A549 (cell line): ENCODE measurements at regions not wholly inside any gene's neighbourhood (a gene's known extent, or its start where the extent isn't known, plus 50 kb on each side); places are given as distances from the start of the nearest gene placed in this dataset.

ENCODE experiments used
- ATAC-seq, 2 experiments: fragments of 200-7000 bp in 1 of 2; fragments of >200 bp in 1 of 2; cut with Nextera tagmentation in 1 of 2; cut with Tn5 transposase in 1 of 2; 3 replicates each; pipeline versions ENCODE4 v1.8.0 to v1.9.1; 2018 to 2020; ENCODE audit warnings: mild to moderate bottlenecking in 1 of 2, moderate library complexity in 1 of 2
- CTCF ChIA-PET: fragments of 300-600 bp; sonication (Branson Sonifier 250); formaldehyde crosslinking; extraction: SDS; loops from one replicate; lab custom pipeline; 2021; ENCODE audit warnings: antibody characterized with exemption, inconsistent platforms; lab: Yijun Ruan, JAX
- POLR2A ChIA-PET: fragments of 350-600 bp; formaldehyde crosslinking; extraction: SDS; loops from one replicate; lab custom pipeline; 2021; ENCODE audit warnings: antibody characterized with exemption, inconsistent platforms; lab: Yijun Ruan, JAX
- DNase-seq, 2 experiments: peaks; one replicate each; pipeline versions ENCODE4 v3.0.0 to v3.0.0-alpha.2; 2011 to 2016; ENCODE audit warnings: low read depth in 1 of 2, low spot score in 1 of 2
- FAIRE-seq: peaks from 2 replicates; lab custom pipeline; 2011; peaks lifted over from hg19 to GRCh38; lab: Jason Lieb, UNC
- H3K27ac ChIP-seq, 2 experiments: fragments of >200 bp; sonication (Bioruptor Twin); formaldehyde crosslinking; 3 replicates each; pipeline ENCODE4 v1.5.1; 2016 to 2017
- H3K4me1 ChIP-seq: fragments of >200 bp; sonication (Bioruptor Twin); formaldehyde crosslinking; 3 replicates; pipeline ENCODE4 v1.6.1; 2016
- H3K4me2 ChIP-seq: fragments of >200 bp; sonication (Bioruptor Twin); formaldehyde crosslinking; 3 replicates; pipeline ENCODE4 v1.6.1; 2016
- H3K4me3 ChIP-seq: fragments of >200 bp; sonication (Bioruptor Twin); formaldehyde crosslinking; 3 replicates; pipeline ENCODE4 v1.5.1; 2016
- H3K9me3 ChIP-seq: fragments of >200 bp; sonication (Bioruptor Twin); formaldehyde crosslinking; 3 replicates; pipeline ENCODE4 v1.6.1; 2016
- CBX2 ChIP-seq: fragments of 200-600 bp; sonication (generic); IDR thresholded peaks from 2 replicates; pipeline ENCODE4 v1.6.1; 2016; ENCODE audit warnings: low read depth, mild to moderate bottlenecking, borderline replicate concordance
- CBX8 ChIP-seq: fragments of 200-600 bp; sonication (generic); IDR thresholded peaks from 2 replicates; pipeline ENCODE4 v1.6.1; 2016
- CEBPB ChIP-seq, 2 experiments: fragments of >200 bp in 1 of 2; sonication (Bioruptor Twin) in 1 of 2; formaldehyde crosslinking in 1 of 2; IDR thresholded peaks; 2 replicates each; pipeline ENCODE4 v1.6.1; 2012 to 2016
- CHD2 ChIP-seq: fragments of 150-350 bp; IDR thresholded peaks from 2 replicates; pipeline ENCODE4 v1.6.1; 2014; ENCODE audit warnings: low read length; ENCODE audit not compliant: partially characterized antibody
- CHD4 ChIP-seq: fragments of 200-600 bp; sonication (generic); IDR thresholded peaks from 2 replicates; pipeline ENCODE4 v1.6.1; 2016; ENCODE audit warnings: antibody characterized with exemption, mild to moderate bottlenecking, borderline replicate concordance
- ELK1 ChIP-seq: fragments of 150-350 bp; IDR thresholded peaks from 2 replicates; pipeline ENCODE4 v1.6.1; 2014; ENCODE audit warnings: low read depth, mild to moderate bottlenecking, low read length
- EP300 ChIP-seq, 2 experiments: fragments of >200 bp; sonication (Bioruptor Twin); formaldehyde crosslinking; IDR thresholded peaks; 2 replicates in 1 of 2; 3 replicates in 1 of 2; pipeline ENCODE4 v1.6.1; 2016 to 2017
- HDAC2 ChIP-seq: fragments of 200-600 bp; sonication (generic); IDR thresholded peaks from 2 replicates; pipeline ENCODE4 v1.6.1; 2016
- KDM5A ChIP-seq: fragments of 200-600 bp; sonication (generic); IDR thresholded peaks from 2 replicates; pipeline ENCODE4 v1.6.1; 2016; ENCODE audit warnings: antibody characterized with exemption, mild to moderate bottlenecking
- NPAS2 ChIP-seq: fragments of 250-450 bp; sonication (Bioruptor Pico); IDR thresholded peaks from 2 replicates; pipeline ENCODE4 v1.8.0; 2022; ENCODE audit warnings: mild to moderate bottlenecking, moderate library complexity, borderline replicate concordance
- POLR2AphosphoS2 ChIP-seq: conservative IDR thresholded peaks from 2 replicates; pipeline ENCODE4 v1.6.1; 2012; ENCODE audit warnings: low read length, improper control_type of control experiment, inconsistent platforms
- RARB ChIP-seq: fragments of 250-450 bp; sonication (Bioruptor Pico); IDR thresholded peaks from 2 replicates; pipeline ENCODE4 v1.8.0; 2021; ENCODE audit warnings: mild to moderate bottlenecking, moderate library complexity
- SMC3 ChIP-seq: fragments of >200 bp; sonication (Bioruptor Twin); formaldehyde crosslinking; IDR thresholded peaks from 3 replicates; pipeline ENCODE4 v1.6.1; 2018; ENCODE audit warnings: inconsistent platforms
- SREBF2 ChIP-seq: fragments of 450-650 bp; IDR thresholded peaks from 2 replicates; pipeline ENCODE4 v1.6.1; 2014; ENCODE audit warnings: mild to moderate bottlenecking, moderate library complexity
- ZC3H11A ChIP-seq: fragments of 450-650 bp; IDR thresholded peaks from 2 replicates; pipeline ENCODE4 v1.6.1; 2014; ENCODE audit warnings: antibody characterized with exemption, mild to moderate bottlenecking
- WGBS: methylation state at CpG from one replicate; pipeline ENCODE4 v1.1.6; 2017; ENCODE audit errors: missing lambda C conversion rate; 5-methylcytosine and 5-hydroxymethylcytosine counted together
- TF ChIP-seq, protein P1 (sequence below): fragments of 250-450 bp; sonication (Bioruptor Pico); IDR thresholded peaks from 2 replicates; pipeline ENCODE4 v1.5.0; 2020; ENCODE audit warnings: low read depth, mild to moderate bottlenecking, moderate library complexity
- TF ChIP-seq, protein P2 (sequence below): fragments of >200 bp; sonication (Bioruptor Twin); formaldehyde crosslinking; IDR thresholded peaks from 2 replicates; pipeline ENCODE4 v1.6.1; 2016
- TF ChIP-seq, protein P3 (sequence below): fragments of 450-650 bp; IDR thresholded peaks from 2 replicates; pipeline ENCODE4 v1.6.1; 2014; ENCODE audit warnings: antibody characterized with exemption
- TF ChIP-seq, protein P4 (sequence below): fragments of 250-450 bp; sonication (Bioruptor Pico); IDR thresholded peaks from 2 replicates; pipeline ENCODE4 v1.5.0; 2021; ENCODE audit warnings: mild to moderate bottlenecking, moderate library complexity, borderline replicate concordance
- TF ChIP-seq, protein P5 (sequence below): IDR thresholded peaks from 2 replicates; pipeline ENCODE4 v1.6.1; 2012

DNA sequence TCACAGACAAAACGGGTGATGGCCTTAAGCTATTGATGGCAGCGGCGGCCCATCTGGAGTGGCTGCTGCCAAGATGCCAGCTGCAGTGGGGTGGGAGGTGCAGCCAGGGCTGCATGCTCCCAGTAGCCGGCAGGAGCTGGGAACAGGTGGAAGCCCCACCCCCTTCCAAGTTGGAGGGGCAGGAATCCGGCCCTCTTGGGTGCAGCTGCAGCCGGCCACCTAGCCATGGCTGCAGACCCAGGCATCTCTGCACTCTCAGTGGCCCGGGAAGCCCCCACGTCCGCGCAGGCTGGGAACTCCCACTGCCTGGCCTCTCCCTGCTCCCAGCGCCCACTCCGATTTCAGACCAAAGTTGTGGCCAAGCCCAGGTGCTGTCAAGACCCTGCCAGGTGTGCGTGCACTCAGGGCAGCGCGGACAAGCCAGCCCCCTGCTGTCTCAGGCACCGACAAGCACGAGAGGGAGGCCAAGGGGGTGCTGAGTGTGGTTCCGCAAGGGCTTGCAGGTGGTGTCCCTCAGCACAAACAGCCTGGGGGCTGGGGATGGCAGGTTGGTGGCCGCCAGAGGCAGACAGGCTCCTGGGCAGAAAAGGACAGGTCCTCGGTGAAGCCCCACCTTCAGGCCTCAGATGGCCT is 115.1 kb upstream of the TSLP start:
- Histone ChIP-seq H3K4me1 (no peaks in the 10 kb centered on the region), H3K9me3 (no peaks in the 10 kb centered on the region), H3K27ac (no peak overlapping the region), H3K4me3 (no peak overlapping the region), H3K4me2 (no peak overlapping the region)
- FAIRE-seq (no peak), DNase-seq (no peak), ATAC-seq (no peak)
- 22% methylated on average over 15 of the region's 20 CpGs for WGBS
- TF ChIP-seq EP300 (IDR thresholded peaks at IDR 0.05) (no peak), HDAC2 (no peak), RARB (CRISPR knock-in tag) (no peak), CBX2 (no peak), ZC3H11A (no peak), CHD2 (no peak), ELK1 (no peak), CEBPB (IDR thresholded peaks at IDR 0.05) (no peak), CBX8 (no peak), POLR2AphosphoS2 (no peak), CHD4 (no peak)
- TF ChIP-seq, protein P1, sequence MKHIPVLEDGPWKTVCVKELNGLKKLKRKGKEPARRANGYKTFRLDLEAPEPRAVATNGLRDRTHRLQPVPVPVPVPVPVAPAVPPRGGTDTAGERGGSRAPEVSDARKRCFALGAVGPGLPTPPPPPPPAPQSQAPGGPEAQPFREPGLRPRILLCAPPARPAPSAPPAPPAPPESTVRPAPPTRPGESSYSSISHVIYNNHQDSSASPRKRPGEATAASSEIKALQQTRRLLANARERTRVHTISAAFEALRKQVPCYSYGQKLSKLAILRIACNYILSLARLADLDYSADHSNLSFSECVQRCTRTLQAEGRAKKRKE (CRISPR knock-in tag): no peak
- POLR2A ChIA-PET: no interaction called here
- CTCF ChIA-PET: no interaction called here

- Histone ChIP-seq H3K4me3 (no peak overlapping the region), H3K9me3 (no peaks in the 10 kb centered on the region), H3K4me2 (no peak overlapping the region), H3K27ac (no peak overlapping the region)
- ATAC-seq (no peak), FAIRE-seq (no peak)
- 31% methylated on average over 10 of the region's 12 CpGs for WGBS
- CTCF ChIA-PET: no interaction called here
- POLR2A ChIA-PET: no interaction called here
- no peak for TF ChIP-seq NPAS2 (CRISPR knock-in tag)
- no peak for TF ChIP-seq HDAC2
- TF ChIP-seq CEBPB (IDR thresholded peaks at IDR 0.05): no peak
- no peak for TF ChIP-seq KDM5A
- no peak for TF ChIP-seq RARB (CRISPR knock-in tag)
- TF ChIP-seq SMC3: no peak
- TF ChIP-seq, protein P2, sequence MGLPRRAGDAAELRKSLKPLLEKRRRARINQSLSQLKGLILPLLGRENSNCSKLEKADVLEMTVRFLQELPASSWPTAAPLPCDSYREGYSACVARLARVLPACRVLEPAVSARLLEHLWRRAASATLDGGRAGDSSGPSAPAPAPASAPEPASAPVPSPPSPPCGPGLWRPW: no peak
- no peak for TF ChIP-seq SREBF2
- TF ChIP-seq, protein P3, sequence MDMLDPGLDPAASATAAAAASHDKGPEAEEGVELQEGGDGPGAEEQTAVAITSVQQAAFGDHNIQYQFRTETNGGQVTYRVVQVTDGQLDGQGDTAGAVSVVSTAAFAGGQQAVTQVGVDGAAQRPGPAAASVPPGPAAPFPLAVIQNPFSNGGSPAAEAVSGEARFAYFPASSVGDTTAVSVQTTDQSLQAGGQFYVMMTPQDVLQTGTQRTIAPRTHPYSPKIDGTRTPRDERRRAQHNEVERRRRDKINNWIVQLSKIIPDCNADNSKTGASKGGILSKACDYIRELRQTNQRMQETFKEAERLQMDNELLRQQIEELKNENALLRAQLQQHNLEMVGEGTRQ: no peak
- TF ChIP-seq, protein P4, sequence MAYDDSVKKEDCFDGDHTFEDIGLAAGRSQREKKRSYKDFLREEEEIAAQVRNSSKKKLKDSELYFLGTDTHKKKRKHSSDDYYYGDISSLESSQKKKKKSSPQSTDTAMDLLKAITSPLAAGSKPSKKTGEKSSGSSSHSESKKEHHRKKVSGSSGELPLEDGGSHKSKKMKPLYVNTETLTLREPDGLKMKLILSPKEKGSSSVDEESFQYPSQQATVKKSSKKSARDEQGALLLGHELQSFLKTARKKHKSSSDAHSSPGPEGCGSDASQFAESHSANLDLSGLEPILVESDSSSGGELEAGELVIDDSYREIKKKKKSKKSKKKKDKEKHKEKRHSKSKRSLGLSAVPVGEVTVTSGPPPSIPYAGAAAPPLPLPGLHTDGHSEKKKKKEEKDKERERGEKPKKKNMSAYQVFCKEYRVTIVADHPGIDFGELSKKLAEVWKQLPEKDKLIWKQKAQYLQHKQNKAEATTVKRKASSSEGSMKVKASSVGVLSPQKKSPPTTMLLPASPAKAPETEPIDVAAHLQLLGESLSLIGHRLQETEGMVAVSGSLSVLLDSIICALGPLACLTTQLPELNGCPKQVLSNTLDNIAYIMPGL: no peak
- TF ChIP-seq ELK1: no peak
- TF ChIP-seq, protein P5, sequence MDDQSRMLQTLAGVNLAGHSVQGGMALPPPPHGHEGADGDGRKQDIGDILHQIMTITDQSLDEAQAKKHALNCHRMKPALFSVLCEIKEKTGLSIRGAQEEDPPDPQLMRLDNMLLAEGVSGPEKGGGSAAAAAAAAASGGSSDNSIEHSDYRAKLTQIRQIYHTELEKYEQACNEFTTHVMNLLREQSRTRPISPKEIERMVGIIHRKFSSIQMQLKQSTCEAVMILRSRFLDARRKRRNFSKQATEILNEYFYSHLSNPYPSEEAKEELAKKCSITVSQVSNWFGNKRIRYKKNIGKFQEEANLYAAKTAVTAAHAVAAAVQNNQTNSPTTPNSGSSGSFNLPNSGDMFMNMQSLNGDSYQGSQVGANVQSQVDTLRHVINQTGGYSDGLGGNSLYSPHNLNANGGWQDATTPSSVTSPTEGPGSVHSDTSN: no peak
- TF ChIP-seq, all 56 proteins: peak for 0
- no peaks in the 10 kb centered on the region for H3K4me1 ChIP-seq
- DNase-seq: no peak
Observed at GRCh38 chr5:110956913-110957813, 114.3 kb upstream of the TSLP start.
